ENCODE measurements at regions not wholly inside any gene's neighbourhood (a gene's known extent, or its start where the extent isn't known, plus 50 kb on each side); places are given as distances from the start of the nearest gene placed in this dataset.

DNA sequence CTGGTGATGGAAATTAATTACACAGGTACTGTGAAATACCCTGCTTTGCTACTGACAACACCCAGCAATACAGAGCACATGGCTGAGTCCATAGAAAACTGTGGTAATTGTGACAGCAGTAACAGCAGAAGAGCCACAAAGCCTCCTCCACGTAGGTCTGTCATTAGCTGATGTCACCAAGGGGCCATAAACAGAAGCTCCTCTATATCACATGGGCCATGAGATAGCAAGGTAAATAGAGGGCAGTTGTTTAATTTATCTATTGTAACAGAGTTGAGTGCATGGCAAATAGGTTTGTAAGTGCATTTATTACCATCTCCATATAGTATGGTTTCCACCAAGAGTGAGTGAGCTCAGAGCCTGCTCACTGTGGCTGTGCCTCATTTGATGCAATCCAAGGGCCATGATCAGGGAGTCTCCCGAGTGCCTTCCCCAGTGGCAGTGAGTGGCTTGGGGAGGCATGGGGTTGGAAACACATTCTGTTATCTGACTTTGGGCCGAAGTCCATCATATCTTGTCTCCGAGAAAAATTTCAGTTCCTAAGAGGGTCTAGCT is 281.2 kb downstream of the SKAP2 start:
- in situ Hi-C loops (cut with HindIII; ENCODE audit: low pct_ligation_motif_present, low sequenced_read_pairs): no loop called here
- no peak for DNase-seq
- TF ChIP-seq, protein P1, sequence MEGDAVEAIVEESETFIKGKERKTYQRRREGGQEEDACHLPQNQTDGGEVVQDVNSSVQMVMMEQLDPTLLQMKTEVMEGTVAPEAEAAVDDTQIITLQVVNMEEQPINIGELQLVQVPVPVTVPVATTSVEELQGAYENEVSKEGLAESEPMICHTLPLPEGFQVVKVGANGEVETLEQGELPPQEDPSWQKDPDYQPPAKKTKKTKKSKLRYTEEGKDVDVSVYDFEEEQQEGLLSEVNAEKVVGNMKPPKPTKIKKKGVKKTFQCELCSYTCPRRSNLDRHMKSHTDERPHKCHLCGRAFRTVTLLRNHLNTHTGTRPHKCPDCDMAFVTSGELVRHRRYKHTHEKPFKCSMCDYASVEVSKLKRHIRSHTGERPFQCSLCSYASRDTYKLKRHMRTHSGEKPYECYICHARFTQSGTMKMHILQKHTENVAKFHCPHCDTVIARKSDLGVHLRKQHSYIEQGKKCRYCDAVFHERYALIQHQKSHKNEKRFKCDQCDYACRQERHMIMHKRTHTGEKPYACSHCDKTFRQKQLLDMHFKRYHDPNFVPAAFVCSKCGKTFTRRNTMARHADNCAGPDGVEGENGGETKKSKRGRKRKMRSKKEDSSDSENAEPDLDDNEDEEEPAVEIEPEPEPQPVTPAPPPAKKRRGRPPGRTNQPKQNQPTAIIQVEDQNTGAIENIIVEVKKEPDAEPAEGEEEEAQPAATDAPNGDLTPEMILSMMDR (IDR thresholded peaks at IDR 0.05; ENCODE audit: low read depth, low read length, missing control alignments): no peak
- no peak overlapping the region for H3K27ac ChIP-seq
- H3K36me3 ChIP-seq (replicated peaks): no peaks in the 10 kb centered on the region
- no peaks in the 10 kb centered on the region for H3K27me3 ChIP-seq (replicated peaks)
- no peak overlapping the region for H3K4me3 ChIP-seq (ENCODE audit: low read depth, low read length)

DNA sequence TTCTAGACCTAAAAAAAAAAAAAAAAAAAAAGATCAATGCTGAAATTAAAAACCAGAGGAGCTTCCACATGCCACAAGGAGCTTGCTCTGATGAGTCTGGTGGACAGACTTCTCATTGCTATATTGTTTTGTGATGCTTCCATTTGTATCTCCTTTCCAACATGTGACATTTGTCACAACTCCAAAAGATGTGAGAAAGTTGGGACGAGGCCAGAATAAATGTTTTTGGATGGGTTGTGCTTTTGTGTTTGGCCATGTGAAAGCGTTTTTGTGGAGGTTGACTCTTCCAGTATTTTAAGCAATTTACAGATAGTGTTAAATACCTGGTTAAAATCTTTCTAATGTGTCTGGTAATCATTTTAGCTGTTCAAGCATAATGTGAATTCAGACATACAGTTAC is 280.1 kb downstream of the SKAP2 start:
- Histone ChIP-seq H3K36me3 (replicated peaks) (no peaks in the 10 kb centered on the region), H3K4me3 (ENCODE audit: low read depth, low read length) (no peak overlapping the region), H3K27ac (no peak overlapping the region), H3K27me3 (replicated peaks) (no peaks in the 10 kb centered on the region)
- no peak for DNase-seq
- in situ Hi-C loops (cut with HindIII; ENCODE audit: low pct_ligation_motif_present, low sequenced_read_pairs): no loop called here
- TF ChIP-seq, protein P1 (IDR thresholded peaks at IDR 0.05; ENCODE audit: low read depth, low read length, missing control alignments): no peak

- no peaks in the 10 kb centered on the region for H3K27me3 ChIP-seq (replicated peaks)
- in situ Hi-C loops (cut with HindIII; ENCODE audit: low pct_ligation_motif_present, low sequenced_read_pairs): no loop called here
- H3K27ac ChIP-seq: no peak overlapping the region
- no peak for DNase-seq
- H3K36me3 ChIP-seq (replicated peaks): no peaks in the 10 kb centered on the region
- TF ChIP-seq, protein P1 (IDR thresholded peaks at IDR 0.05; ENCODE audit: low read depth, low read length, missing control alignments): no peak
- no peak overlapping the region for H3K4me3 ChIP-seq (ENCODE audit: low read depth, low read length)
Measured at GRCh38 chr7:26584987-26585665, 279.3 kb downstream of the SKAP2 start.

DNA sequence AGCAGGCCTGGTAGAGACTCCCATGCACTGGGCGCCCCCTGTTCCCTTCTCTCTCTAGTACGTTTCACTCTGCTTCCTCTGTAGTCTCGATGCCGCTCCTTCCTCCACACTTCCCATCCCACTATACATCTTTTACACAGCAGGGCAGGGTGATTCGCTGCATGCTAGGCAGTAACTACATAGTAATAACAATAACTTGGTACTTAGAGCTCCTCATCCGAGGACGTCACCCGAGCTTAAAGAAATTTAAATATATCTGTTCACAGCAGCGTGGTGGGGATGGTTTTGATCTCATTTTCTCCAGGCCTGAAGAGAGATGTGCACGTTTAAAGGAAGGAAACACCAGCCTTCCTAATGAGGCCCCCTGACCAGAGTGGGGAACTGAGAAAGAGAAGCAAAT is 276.9 kb downstream of the SKAP2 start:
- Histone ChIP-seq H3K27ac (no peak overlapping the region), H3K27me3 (replicated peaks) (no peaks in the 10 kb centered on the region), H3K4me3 (ENCODE audit: low read depth, low read length) (no peak overlapping the region), H3K36me3 (replicated peaks) (no peaks in the 10 kb centered on the region)
- TF ChIP-seq, protein P1 (IDR thresholded peaks at IDR 0.05; ENCODE audit: low read depth, low read length, missing control alignments): no peak
- DNase-seq: no peak
- in situ Hi-C loops (cut with HindIII; ENCODE audit: low pct_ligation_motif_present, low sequenced_read_pairs): no loop called here

GRCh38 chr7:26588511-26588910 is 275.9 kb downstream of the SKAP2 start:
- DNase-seq: no peak
- Histone ChIP-seq H3K27me3 (replicated peaks) (no peaks in the 10 kb centered on the region), H3K27ac (no peak overlapping the region), H3K36me3 (replicated peaks) (no peaks in the 10 kb centered on the region), H3K4me3 (ENCODE audit: low read depth, low read length) (no peak overlapping the region)
- TF ChIP-seq, protein P1 (IDR thresholded peaks at IDR 0.05; ENCODE audit: low read depth, low read length, missing control alignments): no peak
- in situ Hi-C loops (cut with HindIII; ENCODE audit: low pct_ligation_motif_present, low sequenced_read_pairs): no loop called here

DNA sequence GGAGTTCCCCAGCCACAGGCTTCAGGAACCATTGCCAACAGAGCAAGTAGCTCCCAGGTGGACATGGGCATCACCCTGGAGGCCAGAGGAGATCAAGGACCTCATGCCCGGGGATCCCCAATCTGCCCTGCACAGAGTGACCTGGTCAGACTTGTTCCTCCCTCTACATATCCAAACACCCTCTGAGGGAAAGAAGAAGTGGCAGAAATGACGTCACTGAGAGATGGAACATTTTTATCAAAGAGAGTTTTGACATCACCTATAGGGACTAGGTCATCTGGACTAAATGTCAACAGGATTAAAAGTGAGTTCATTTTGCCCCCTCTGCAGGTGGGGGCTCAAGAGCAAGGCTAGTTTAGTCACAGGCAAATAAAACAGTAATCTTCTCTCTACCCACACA is 273.7 kb downstream of the SKAP2 start:
- H3K27ac ChIP-seq: no peak overlapping the region
- H3K4me3 ChIP-seq (ENCODE audit: low read depth, low read length): no peak overlapping the region
- in situ Hi-C loops (cut with HindIII; ENCODE audit: low pct_ligation_motif_present, low sequenced_read_pairs): no loop called here
- H3K27me3 ChIP-seq (replicated peaks): no peaks in the 10 kb centered on the region
- DNase-seq: no peak
- H3K36me3 ChIP-seq (replicated peaks): no peaks in the 10 kb centered on the region
- TF ChIP-seq, protein P1 (IDR thresholded peaks at IDR 0.05; ENCODE audit: low read depth, low read length, missing control alignments): no peak
